Right renal cortex interstitium (tissue), 3 donors: ENCODE measurements at regions not wholly inside any gene's neighbourhood (a gene's known extent, or its start where the extent isn't known, plus 50 kb on each side); places are given as distances from the start of the nearest gene placed in this dataset.
"Not testable (repeated sequence)": the region's sequence is repeated elsewhere in the genome, so short reads cannot be mapped to it uniquely, and the experiment has no call there.

Experiments
- DNase-seq, 3 donors: peaks; one replicate each; pipeline ENCODE4 v3.0.0-alpha.2; 2013; ENCODE audit warnings: low read depth in 3 of 3, low spot score in 2 of 3

GRCh38 chr2:111282162-111282561, 161.4 kb downstream of the BCL2L11 start:
- DNase-seq, result not testable (repeated sequence)

- DNase-seq, result peak in 1 of 3 donors; percentile 4
Observed at GRCh38 chr2:111287646-111288568, 167.2 kb downstream of the BCL2L11 start.

- DNase-seq, result not testable (repeated sequence)
Observed at GRCh38 chr2:111290370-111290769, 169.7 kb downstream of the BCL2L11 start.

GRCh38 chr2:111291566-111291965, 170.9 kb downstream of the BCL2L11 start:
- not testable (repeated sequence) for DNase-seq

GRCh38 chr2:111292232-111292968, 171.7 kb downstream of the BCL2L11 start:
- not testable (repeated sequence) for DNase-seq

GRCh38 chr2:111294699-111295098, 174.0 kb downstream of the BCL2L11 start:
- DNase-seq, result not testable (repeated sequence)

GRCh38 chr2:111296122-111296804, 175.5 kb downstream of the BCL2L11 start:
- DNase-seq, result not testable (repeated sequence)

- DNase-seq, result not testable (repeated sequence)
Observed at GRCh38 chr2:111297128-111297527, 176.4 kb downstream of the BCL2L11 start.

- DNase-seq, result not testable (repeated sequence)
Observed at GRCh38 chr2:111298927-111299326, 178.2 kb downstream of the BCL2L11 start.

- not testable (repeated sequence) for DNase-seq
Observed at GRCh38 chr2:111299635-111300034, 178.9 kb downstream of the BCL2L11 start.

GRCh38 chr2:111301677-111302076, 181.0 kb downstream of the BCL2L11 start:
- not testable (repeated sequence) for DNase-seq

- DNase-seq, result not testable (repeated sequence)
Observed at GRCh38 chr2:111302397-111303218, 181.9 kb downstream of the BCL2L11 start.

- not testable (repeated sequence) for DNase-seq
Observed at GRCh38 chr2:111307302-111307701, 186.6 kb downstream of the BCL2L11 start.

GRCh38 chr2:111309231-111310075, 188.7 kb downstream of the BCL2L11 start:
- DNase-seq, result not testable (repeated sequence)

GRCh38 chr2:111310395-111310794, 189.7 kb downstream of the BCL2L11 start:
- not testable (repeated sequence) for DNase-seq

GRCh38 chr2:111311568-111311967, 190.9 kb downstream of the BCL2L11 start:
- not testable (repeated sequence) for DNase-seq

- not testable (repeated sequence) for DNase-seq
Observed at GRCh38 chr2:111312897-111313607, 192.3 kb downstream of the BCL2L11 start.

GRCh38 chr2:111313711-111314110, 193.0 kb downstream of the BCL2L11 start:
- not testable (repeated sequence) for DNase-seq
